ENCODE measurements at regions not wholly inside any gene's neighbourhood (a gene's known extent, or its start where the extent isn't known, plus 50 kb on each side); places are given as distances from the start of the nearest gene placed in this dataset.

- Histone ChIP-seq H3K9me3 (ENCODE audit: control insufficient read depth, low read length) (no peaks in the 10 kb centered on the region), H3K4me2 (ENCODE audit: low read length) (no peak overlapping the region), H3K79me2 (no peaks in the 10 kb centered on the region), H3K27me3 (ENCODE audit: control insufficient read depth, insufficient read depth, low read length) (no peaks in the 10 kb centered on the region), H3K27ac (no peak overlapping the region), H3K4me3 (ENCODE audit: low read depth, low read length) (no peak overlapping the region), H2AFZ (no peak overlapping the region), H3K36me3 (ENCODE audit: control insufficient read depth, insufficient read depth, low read length) (no peaks in the 10 kb centered on the region), H3K4me1 (no peaks in the 10 kb centered on the region), H3K9ac (no peak overlapping the region)
- no peak for TF ChIP-seq CTCF (IDR thresholded peaks at IDR 0.05)
Measured at GRCh38 chr21:41653243-41653953, 113.5 kb downstream of the RIPK4 start.

- Histone ChIP-seq H3K36me3 (ENCODE audit: control insufficient read depth, insufficient read depth, low read length) (no peaks in the 10 kb centered on the region), H3K4me1 (no peaks in the 10 kb centered on the region), H3K4me3 (ENCODE audit: low read depth, low read length) (no peak overlapping the region), H3K9ac (no peak overlapping the region), H3K79me2 (no peaks in the 10 kb centered on the region), H3K9me3 (ENCODE audit: control insufficient read depth, low read length) (no peaks in the 10 kb centered on the region), H3K27ac (no peak overlapping the region), H2AFZ (no peak overlapping the region), H3K4me2 (ENCODE audit: low read length) (no peak overlapping the region), H3K27me3 (ENCODE audit: control insufficient read depth, insufficient read depth, low read length) (no peaks in the 10 kb centered on the region)
- TF ChIP-seq CTCF (IDR thresholded peaks at IDR 0.05): no peak
Measured at GRCh38 chr21:41651830-41652229, 115.0 kb downstream of the RIPK4 start.

GRCh38 chr21:41651406-41651805, 115.4 kb downstream of the RIPK4 start:
- no peaks in the 10 kb centered on the region for H3K79me2 ChIP-seq
- H3K4me3 ChIP-seq (ENCODE audit: low read depth, low read length): no peak overlapping the region
- no peaks in the 10 kb centered on the region for H3K36me3 ChIP-seq (ENCODE audit: control insufficient read depth, insufficient read depth, low read length)
- no peak overlapping the region for H2AFZ ChIP-seq
- no peaks in the 10 kb centered on the region for H3K4me1 ChIP-seq
- no peak for TF ChIP-seq CTCF (IDR thresholded peaks at IDR 0.05)
- H3K27ac ChIP-seq: no peak overlapping the region
- H3K9me3 ChIP-seq (ENCODE audit: control insufficient read depth, low read length): no peaks in the 10 kb centered on the region
- H3K4me2 ChIP-seq (ENCODE audit: low read length): no peak overlapping the region
- H3K9ac ChIP-seq: no peak overlapping the region
- H3K27me3 ChIP-seq (ENCODE audit: control insufficient read depth, insufficient read depth, low read length): no peaks in the 10 kb centered on the region

GRCh38 chr21:41650526-41651145, 116.2 kb downstream of the RIPK4 start:
- no peak for TF ChIP-seq CTCF (IDR thresholded peaks at IDR 0.05)
- Histone ChIP-seq H3K4me3 (ENCODE audit: low read depth, low read length) (no peak overlapping the region), H3K9ac (no peak overlapping the region), H3K27ac (no peak overlapping the region), H3K9me3 (ENCODE audit: control insufficient read depth, low read length) (no peaks in the 10 kb centered on the region), H3K79me2 (no peaks in the 10 kb centered on the region), H3K27me3 (ENCODE audit: control insufficient read depth, insufficient read depth, low read length) (no peaks in the 10 kb centered on the region), H3K4me2 (ENCODE audit: low read length) (no peak overlapping the region), H2AFZ (no peak overlapping the region), H3K4me1 (no peaks in the 10 kb centered on the region), H3K36me3 (ENCODE audit: control insufficient read depth, insufficient read depth, low read length) (no peaks in the 10 kb centered on the region)

GRCh38 chr21:41648591-41649031, 118.2 kb downstream of the RIPK4 start:
- TF ChIP-seq CTCF (IDR thresholded peaks at IDR 0.05): no peak
- Histone ChIP-seq H3K27me3 (ENCODE audit: control insufficient read depth, insufficient read depth, low read length) (no peaks in the 10 kb centered on the region), H3K36me3 (ENCODE audit: control insufficient read depth, insufficient read depth, low read length) (no peaks in the 10 kb centered on the region), H3K9ac (no peak overlapping the region), H3K79me2 (no peaks in the 10 kb centered on the region), H3K4me3 (ENCODE audit: low read depth, low read length) (no peak overlapping the region), H2AFZ (no peak overlapping the region), H3K9me3 (ENCODE audit: control insufficient read depth, low read length) (no peaks in the 10 kb centered on the region), H3K4me1 (no peaks in the 10 kb centered on the region), H3K27ac (no peak overlapping the region), H3K4me2 (ENCODE audit: low read length) (no peak overlapping the region)

Data from parathyroid adenoma (tissue), 2 donors.